VCaP (cell line): ENCODE measurements at regions not wholly inside any gene's neighbourhood (a gene's known extent, or its start where the extent isn't known, plus 50 kb on each side); places are given as distances from the start of the nearest gene placed in this dataset.
"Not testable (repeated sequence)": the region's sequence is repeated elsewhere in the genome, so short reads cannot be mapped to it uniquely, and the experiment has no call there.

Experiments used
- H3K27ac ChIP-seq: fragments of 450-650 bp; 2 replicates; pipeline ENCODE4 v1.5.1; 2017
- TF ChIP-seq, protein P1 (sequence below): fragments of 450-650 bp; conservative IDR thresholded peaks from 2 replicates; pipeline ENCODE4 v1.5.1; 2017; ENCODE audit warnings: mild to moderate bottlenecking, moderate library complexity

DNA sequence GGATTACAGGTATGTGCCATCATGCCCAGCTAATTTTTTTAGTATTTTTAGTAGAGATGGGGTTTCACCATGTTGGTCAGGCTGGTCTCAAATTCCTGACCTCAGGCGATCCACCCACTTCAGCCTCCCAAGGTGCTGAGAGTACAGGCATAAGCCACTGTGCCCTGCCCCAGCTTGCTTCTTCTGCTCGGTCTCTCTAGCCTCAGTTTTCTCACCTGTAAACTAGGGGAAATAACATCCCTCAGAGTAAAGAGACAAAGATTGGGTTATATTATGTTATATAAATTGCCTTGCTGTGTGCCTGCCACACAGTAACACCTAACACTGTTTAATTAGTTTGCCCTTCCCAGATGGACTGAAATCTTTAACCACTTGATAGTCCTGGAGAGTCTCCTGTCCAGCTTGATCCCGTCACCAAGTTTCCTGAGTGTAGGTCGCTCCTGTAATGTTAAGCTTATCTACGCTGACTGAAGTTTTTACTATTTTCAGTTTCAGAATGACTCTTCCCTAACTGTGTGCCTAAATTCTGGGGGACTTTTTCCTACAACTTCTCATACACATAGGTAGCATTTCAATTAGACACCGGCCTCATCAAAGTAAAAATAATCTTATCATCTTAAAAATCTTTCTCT, 412.7 kb upstream of the TENM3 start:
- H3K27ac ChIP-seq: no peak overlapping the region
- TF ChIP-seq, protein P1, sequence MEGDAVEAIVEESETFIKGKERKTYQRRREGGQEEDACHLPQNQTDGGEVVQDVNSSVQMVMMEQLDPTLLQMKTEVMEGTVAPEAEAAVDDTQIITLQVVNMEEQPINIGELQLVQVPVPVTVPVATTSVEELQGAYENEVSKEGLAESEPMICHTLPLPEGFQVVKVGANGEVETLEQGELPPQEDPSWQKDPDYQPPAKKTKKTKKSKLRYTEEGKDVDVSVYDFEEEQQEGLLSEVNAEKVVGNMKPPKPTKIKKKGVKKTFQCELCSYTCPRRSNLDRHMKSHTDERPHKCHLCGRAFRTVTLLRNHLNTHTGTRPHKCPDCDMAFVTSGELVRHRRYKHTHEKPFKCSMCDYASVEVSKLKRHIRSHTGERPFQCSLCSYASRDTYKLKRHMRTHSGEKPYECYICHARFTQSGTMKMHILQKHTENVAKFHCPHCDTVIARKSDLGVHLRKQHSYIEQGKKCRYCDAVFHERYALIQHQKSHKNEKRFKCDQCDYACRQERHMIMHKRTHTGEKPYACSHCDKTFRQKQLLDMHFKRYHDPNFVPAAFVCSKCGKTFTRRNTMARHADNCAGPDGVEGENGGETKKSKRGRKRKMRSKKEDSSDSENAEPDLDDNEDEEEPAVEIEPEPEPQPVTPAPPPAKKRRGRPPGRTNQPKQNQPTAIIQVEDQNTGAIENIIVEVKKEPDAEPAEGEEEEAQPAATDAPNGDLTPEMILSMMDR: no peak

DNA sequence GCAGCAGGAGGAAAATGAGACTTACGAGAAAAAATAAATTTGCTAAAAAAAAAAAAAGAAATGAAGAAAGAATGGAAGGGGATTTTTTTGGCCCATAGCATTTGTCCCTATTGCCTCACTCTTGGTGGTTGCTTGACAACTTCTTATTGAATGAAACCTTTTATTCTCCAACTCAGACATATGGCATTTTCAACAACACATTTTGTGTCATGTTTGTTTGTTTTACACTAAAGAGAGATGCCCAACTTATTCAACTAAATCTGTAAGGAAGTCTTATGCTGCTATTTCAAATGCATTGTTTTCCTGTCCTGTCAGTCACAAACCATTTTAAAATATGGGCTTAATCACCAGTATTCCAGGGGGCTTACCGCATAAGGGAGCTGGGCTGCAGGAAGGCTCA, 409.1 kb upstream of the TENM3 start:
- TF ChIP-seq, protein P1: no peak
- H3K27ac ChIP-seq: no peak overlapping the region

DNA sequence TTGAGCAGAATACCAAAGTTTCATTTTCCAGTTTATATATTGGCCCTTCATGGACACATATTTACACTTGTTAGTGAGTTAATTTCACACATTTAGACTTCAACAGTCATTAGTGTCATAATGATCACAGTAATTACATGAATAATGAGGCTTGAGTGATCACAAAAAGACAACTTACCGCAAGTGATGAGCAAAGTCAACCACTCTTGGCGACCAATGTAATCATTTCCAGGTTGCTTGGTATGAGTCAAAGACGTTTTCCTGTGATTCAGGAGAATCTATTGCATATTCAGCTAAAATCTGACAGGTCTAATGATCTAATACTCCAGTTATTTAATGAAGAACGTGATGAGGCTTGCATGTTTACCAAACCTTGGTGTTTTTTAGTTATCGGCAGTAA, 407.9 kb upstream of the TENM3 start:
- TF ChIP-seq, protein P1: no peak
- H3K27ac ChIP-seq: no peak overlapping the region

DNA sequence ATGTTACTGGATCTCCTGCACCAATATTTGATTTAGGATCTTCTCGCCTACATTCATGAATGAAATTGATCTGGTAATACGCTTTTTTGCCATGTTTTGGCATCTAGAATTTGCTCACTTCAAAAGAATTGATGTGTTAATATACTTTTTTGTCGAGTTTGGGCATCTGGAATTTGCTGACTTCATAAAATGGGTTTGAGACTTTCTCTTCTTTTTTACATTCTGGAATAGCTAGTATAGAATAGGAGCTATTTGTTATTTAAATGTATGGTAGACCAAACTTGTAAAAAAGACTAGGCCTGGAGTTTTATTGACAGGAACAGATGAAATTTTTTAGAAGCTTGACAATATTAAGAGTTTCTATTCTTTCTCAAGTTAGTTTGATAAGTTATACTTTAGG, 404.9 kb upstream of the TENM3 start:
- TF ChIP-seq, protein P1: no peak
- no peak overlapping the region for H3K27ac ChIP-seq

DNA sequence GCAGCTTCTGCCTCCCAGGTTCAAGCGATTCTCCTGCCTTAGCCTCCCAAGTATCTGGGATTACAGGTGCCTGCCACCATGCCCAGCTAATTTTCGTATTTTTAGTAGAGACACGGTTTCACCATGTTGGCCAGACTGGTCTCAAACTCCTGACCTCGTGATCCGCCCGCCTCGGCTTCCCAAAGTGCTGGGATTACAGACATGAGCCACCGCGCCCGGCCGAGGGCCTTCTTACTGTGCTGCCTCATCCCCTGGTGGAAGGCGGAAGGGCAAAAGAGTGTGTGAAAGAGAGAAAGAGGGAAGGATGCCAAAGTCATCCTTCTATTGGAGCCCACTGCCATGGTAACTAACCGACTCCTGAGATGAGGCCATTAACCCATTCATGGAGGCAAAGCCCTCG, 399.4 kb upstream of the TENM3 start:
- not testable (repeated sequence) for H3K27ac ChIP-seq

DNA sequence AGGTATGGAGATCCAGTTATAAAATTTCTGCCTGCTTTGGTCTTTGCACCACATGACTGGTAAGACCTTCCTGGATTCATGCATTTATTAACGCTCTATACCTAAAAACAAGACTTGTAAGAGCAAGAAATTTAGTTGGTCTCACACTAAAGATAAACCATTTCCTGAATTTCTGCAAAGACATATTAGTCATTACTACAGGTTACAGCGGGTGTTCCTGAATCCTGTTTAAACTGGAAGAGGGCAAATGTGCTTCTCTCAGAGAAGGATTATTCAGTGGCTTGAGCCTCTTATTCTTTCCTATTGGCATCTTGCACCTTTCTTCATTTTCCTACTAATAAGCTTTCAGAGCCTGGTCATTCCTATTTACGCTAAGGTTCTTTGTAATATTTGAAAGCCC, 397.6 kb upstream of the TENM3 start:
- H3K27ac ChIP-seq: no peak overlapping the region
- TF ChIP-seq, protein P1: no peak

DNA sequence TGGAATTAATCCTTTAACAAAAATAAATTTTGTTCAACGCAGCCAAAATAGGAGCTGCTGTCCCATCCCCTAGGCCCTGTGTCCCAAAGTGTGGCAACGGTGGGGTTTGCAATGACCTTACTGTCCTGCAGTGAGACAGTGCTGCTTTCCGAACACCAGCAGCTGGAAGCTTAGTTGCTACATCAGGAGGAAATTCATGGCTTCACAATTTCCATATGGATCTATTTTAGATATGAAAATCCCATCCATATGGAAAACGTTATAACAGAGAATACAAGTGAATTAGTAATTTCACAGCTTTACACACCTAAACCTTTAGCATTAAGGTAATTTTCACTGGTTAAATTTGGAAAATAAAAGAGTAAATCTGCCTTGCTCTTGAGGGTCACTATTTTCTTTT, 396.3 kb upstream of the TENM3 start:
- TF ChIP-seq, protein P1: no peak
- no peak overlapping the region for H3K27ac ChIP-seq

DNA sequence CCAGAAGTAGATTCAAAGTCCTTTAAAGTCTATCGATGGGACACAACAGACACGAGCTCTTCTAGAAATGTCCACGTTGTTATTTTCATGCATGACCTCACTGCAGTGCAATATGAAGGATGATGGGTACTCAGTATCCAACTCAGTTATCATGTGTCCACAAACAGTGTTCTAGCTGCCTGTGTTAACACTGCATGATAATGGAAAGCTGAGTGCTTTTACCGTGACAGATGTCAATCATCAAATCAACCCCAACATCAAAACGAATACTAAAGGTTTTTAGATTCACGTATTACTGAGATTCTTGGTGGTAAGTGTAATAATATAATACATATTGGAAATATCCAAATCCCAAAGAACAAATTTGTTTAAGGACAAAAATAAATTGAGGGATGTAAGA, 394.8 kb upstream of the TENM3 start:
- TF ChIP-seq, protein P1: no peak
- H3K27ac ChIP-seq: no peak overlapping the region
